ENCODE measurements at regions not wholly inside any gene's neighbourhood (a gene's known extent, or its start where the extent isn't known, plus 50 kb on each side); places are given as distances from the start of the nearest gene placed in this dataset.
"Not testable (repeated sequence)": the region's sequence is repeated elsewhere in the genome, so short reads cannot be mapped to it uniquely, and the experiment has no call there.

- DNase-seq (ENCODE audit: low read depth in 2 of 3, low spot score in 1 of 3) = no peak
Observed at GRCh38 chr10:8278099-8278498, 223.6 kb downstream of the GATA3 start.

GRCh38 chr10:8279598-8279997 lies 225.1 kb downstream of the GATA3 start:
- no peak for DNase-seq (ENCODE audit: low read depth in 2 of 3, low spot score in 1 of 3)

- DNase-seq (ENCODE audit: low read depth in 2 of 3, low spot score in 1 of 3) = no peak
Observed at GRCh38 chr10:8280946-8281345, 226.5 kb downstream of the GATA3 start.

- DNase-seq (ENCODE audit: low read depth in 2 of 3, low spot score in 1 of 3) = no peak
Observed at GRCh38 chr10:8282340-8282739, 227.9 kb downstream of the GATA3 start.

- DNase-seq (ENCODE audit: low read depth in 2 of 3, low spot score in 1 of 3) = no peak
Observed at GRCh38 chr10:8283166-8283905, 228.8 kb downstream of the GATA3 start.

- DNase-seq (ENCODE audit: low read depth in 2 of 3, low spot score in 1 of 3) = no peak
Observed at GRCh38 chr10:8283986-8284385, 229.5 kb downstream of the GATA3 start.

GRCh38 chr10:8285970-8286369 lies 231.5 kb downstream of the GATA3 start:
- DNase-seq (ENCODE audit: low read depth in 2 of 3, low spot score in 1 of 3) = not testable (repeated sequence)

GRCh38 chr10:8288600-8288999 lies 234.1 kb downstream of the GATA3 start:
- DNase-seq (ENCODE audit: low read depth in 2 of 3, low spot score in 1 of 3) = no peak

- no peak for DNase-seq (ENCODE audit: low read depth in 2 of 3, low spot score in 1 of 3)
Observed at GRCh38 chr10:8289186-8289924, 234.9 kb downstream of the GATA3 start.

- DNase-seq (ENCODE audit: low read depth in 2 of 3, low spot score in 1 of 3) = no peak
Observed at GRCh38 chr10:8294779-8295178, 240.3 kb downstream of the GATA3 start.

- no peak for DNase-seq (ENCODE audit: low read depth in 2 of 3, low spot score in 1 of 3)
Observed at GRCh38 chr10:8295311-8295710, 240.8 kb downstream of the GATA3 start.

- DNase-seq (ENCODE audit: low read depth in 2 of 3, low spot score in 1 of 3) = no peak
Observed at GRCh38 chr10:8296090-8296733, 241.7 kb downstream of the GATA3 start.

GRCh38 chr10:8296734-8297101 lies 242.2 kb downstream of the GATA3 start:
- no peak for DNase-seq (ENCODE audit: low read depth in 2 of 3, low spot score in 1 of 3)

- no peak for DNase-seq (ENCODE audit: low read depth in 2 of 3, low spot score in 1 of 3)
Observed at GRCh38 chr10:8297107-8297506, 242.6 kb downstream of the GATA3 start.

- no peak for DNase-seq (ENCODE audit: low read depth in 2 of 3, low spot score in 1 of 3)
Observed at GRCh38 chr10:8297959-8298358, 243.5 kb downstream of the GATA3 start.

GRCh38 chr10:8298896-8299570 lies 244.5 kb downstream of the GATA3 start:
- DNase-seq (ENCODE audit: low read depth in 2 of 3, low spot score in 1 of 3) = no peak

- no peak for DNase-seq (ENCODE audit: low read depth in 2 of 3, low spot score in 1 of 3)
Observed at GRCh38 chr10:8300925-8301324, 246.4 kb downstream of the GATA3 start.

GRCh38 chr10:8301333-8301732 lies 246.8 kb downstream of the GATA3 start:
- no peak for DNase-seq (ENCODE audit: low read depth in 2 of 3, low spot score in 1 of 3)

- no peak for DNase-seq (ENCODE audit: low read depth in 2 of 3, low spot score in 1 of 3)
Observed at GRCh38 chr10:8301831-8302230, 247.3 kb downstream of the GATA3 start.

GRCh38 chr10:8302565-8302964 lies 248.1 kb downstream of the GATA3 start:
- no peak for DNase-seq (ENCODE audit: low read depth in 2 of 3, low spot score in 1 of 3)

- DNase-seq (ENCODE audit: low read depth in 2 of 3, low spot score in 1 of 3) = no peak
Observed at GRCh38 chr10:8304861-8305260, 250.4 kb downstream of the GATA3 start.

All from stimulated activated CD4-positive, alpha-beta T cell treated with anti-CD3 and anti-CD28 coated beads, Interleukin-12 subunit alpha, Interleukin-12 subunit beta, amount 100 ng/mL, for 48 hours (primary cell).